GM18873 (cell line): ENCODE measurements at regions not wholly inside any gene's neighbourhood (a gene's known extent, or its start where the extent isn't known, plus 50 kb on each side); places are given as distances from the start of the nearest gene placed in this dataset.

Source experiments
- ATAC-seq: cut with Tn5 transposase; IDR thresholded peaks from one replicate; pipeline ENCODE4 v1.9.1; 2021; ENCODE audit warnings: mild to moderate bottlenecking, moderate library complexity, moderate number of reproducible peaks; ENCODE audit not compliant: unreplicated experiment, low FRiP score

GRCh38 chr4:147303174-147303872 is 177.6 kb upstream of the EDNRA start:
- ATAC-seq = no peak

GRCh38 chr4:147303873-147304229 is 177.0 kb upstream of the EDNRA start:
- ATAC-seq = no peak

- ATAC-seq = no peak
Observed at GRCh38 chr4:147307896-147308674, 172.8 kb upstream of the EDNRA start.

GRCh38 chr4:147309434-147309833 is 171.5 kb upstream of the EDNRA start:
- no peak for ATAC-seq

- no peak for ATAC-seq
Observed at GRCh38 chr4:147310312-147310711, 170.6 kb upstream of the EDNRA start.

- ATAC-seq = no peak
Observed at GRCh38 chr4:147311956-147312355, 168.9 kb upstream of the EDNRA start.

- ATAC-seq = no peak
Observed at GRCh38 chr4:147312376-147313046, 168.4 kb upstream of the EDNRA start.

GRCh38 chr4:147313108-147313507 is 167.8 kb upstream of the EDNRA start:
- no peak for ATAC-seq

GRCh38 chr4:147318586-147318985 is 162.3 kb upstream of the EDNRA start:
- ATAC-seq = no peak

GRCh38 chr4:147325571-147325981 is 155.3 kb upstream of the EDNRA start:
- ATAC-seq = no peak

GRCh38 chr4:147326591-147326990 is 154.3 kb upstream of the EDNRA start:
- no peak for ATAC-seq

GRCh38 chr4:147327322-147327721 is 153.6 kb upstream of the EDNRA start:
- no peak for ATAC-seq

- no peak for ATAC-seq
Observed at GRCh38 chr4:147328189-147328588, 152.7 kb upstream of the EDNRA start.

- no peak for ATAC-seq
Observed at GRCh38 chr4:147328756-147329446, 152.0 kb upstream of the EDNRA start.

- no peak for ATAC-seq
Observed at GRCh38 chr4:147332091-147332490, 148.8 kb upstream of the EDNRA start.

GRCh38 chr4:147334478-147334877 is 146.4 kb upstream of the EDNRA start:
- ATAC-seq = no peak

- ATAC-seq = no peak
Observed at GRCh38 chr4:147335183-147335582, 145.7 kb upstream of the EDNRA start.

GRCh38 chr4:147336252-147336651 is 144.6 kb upstream of the EDNRA start:
- ATAC-seq = no peak

- no peak for ATAC-seq
Observed at GRCh38 chr4:147339100-147339499, 141.8 kb upstream of the EDNRA start.

GRCh38 chr4:147340111-147340510 is 140.8 kb upstream of the EDNRA start:
- no peak for ATAC-seq

GRCh38 chr4:147340591-147341120 is 140.2 kb upstream of the EDNRA start:
- no peak for ATAC-seq
